ENCODE measurements at regions not wholly inside any gene's neighbourhood (a gene's known extent, or its start where the extent isn't known, plus 50 kb on each side); places are given as distances from the start of the nearest gene placed in this dataset.
A peak's percentile ranks its signal among the peaks of the same experiment; 100 is the strongest.

DNA sequence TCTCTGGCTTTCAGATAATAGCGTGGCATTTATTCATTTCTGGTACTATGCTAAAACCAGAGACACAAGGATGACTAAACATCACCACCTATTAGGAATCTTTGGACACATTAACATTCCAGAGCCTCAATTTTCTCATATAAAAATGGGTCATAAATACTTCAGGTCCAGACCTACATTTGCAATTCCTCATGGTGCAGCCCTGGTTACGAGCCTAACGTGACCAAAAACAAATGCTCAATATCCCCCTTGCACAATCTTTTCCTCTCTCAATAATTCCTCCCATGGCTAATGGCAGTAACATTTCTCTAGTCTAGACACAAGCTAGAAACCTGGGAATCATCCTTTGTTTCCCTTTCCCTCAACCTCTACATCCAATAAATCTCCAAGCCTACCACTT lies 112.8 kb upstream of the NABP1 start:
- H3K36me3 Mint-ChIP-seq (ENCODE audit: low read depth), result no peaks in the 10 kb centered on the region
- no peak overlapping the region for H3K27ac Mint-ChIP-seq
- H3K9me3 Mint-ChIP-seq, result no peaks in the 10 kb centered on the region
- peaks cover 8% of the 10 kb centered on the region for H3K4me1 Mint-ChIP-seq (ENCODE audit: low read depth)
- H3K27me3 Mint-ChIP-seq, result peaks cover 29% of the 10 kb centered on the region
- no peak overlapping the region for H3K4me3 Mint-ChIP-seq

DNA sequence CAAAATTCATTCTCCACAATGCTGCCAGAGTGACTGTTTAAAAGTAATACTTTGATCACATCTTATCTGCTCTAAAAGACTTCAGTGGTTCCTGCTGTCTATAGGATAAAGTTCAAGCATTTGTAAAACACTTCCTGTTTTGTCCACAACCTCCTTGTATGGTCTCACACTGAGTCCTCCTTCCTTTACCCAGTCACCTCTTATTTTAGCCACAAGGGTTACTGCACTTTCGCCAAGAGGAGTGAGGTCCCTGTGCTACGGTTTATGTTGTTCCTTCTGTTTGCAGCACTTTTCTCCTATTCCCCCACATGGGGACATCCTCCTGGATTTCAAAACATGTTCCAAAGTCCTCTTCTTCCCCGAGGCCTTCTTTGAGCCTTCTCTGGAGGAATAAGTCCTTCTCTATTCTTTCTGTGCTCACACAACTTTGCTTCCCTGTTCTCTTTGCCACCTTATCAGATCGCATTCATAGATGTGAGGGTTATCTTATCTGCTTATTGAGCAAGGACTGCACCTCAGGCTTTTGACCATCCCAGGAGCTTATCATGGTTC lies 112.2 kb upstream of the NABP1 start:
- Mint-ChIP-seq H3K4me3 (no peak overlapping the region), H3K36me3 (ENCODE audit: low read depth) (no peaks in the 10 kb centered on the region), H3K4me1 (ENCODE audit: low read depth) (peaks cover 14% of the 10 kb centered on the region), H3K27me3 (peaks cover 34% of the 10 kb centered on the region), H3K9me3 (no peaks in the 10 kb centered on the region), H3K27ac (no peak overlapping the region)

DNA sequence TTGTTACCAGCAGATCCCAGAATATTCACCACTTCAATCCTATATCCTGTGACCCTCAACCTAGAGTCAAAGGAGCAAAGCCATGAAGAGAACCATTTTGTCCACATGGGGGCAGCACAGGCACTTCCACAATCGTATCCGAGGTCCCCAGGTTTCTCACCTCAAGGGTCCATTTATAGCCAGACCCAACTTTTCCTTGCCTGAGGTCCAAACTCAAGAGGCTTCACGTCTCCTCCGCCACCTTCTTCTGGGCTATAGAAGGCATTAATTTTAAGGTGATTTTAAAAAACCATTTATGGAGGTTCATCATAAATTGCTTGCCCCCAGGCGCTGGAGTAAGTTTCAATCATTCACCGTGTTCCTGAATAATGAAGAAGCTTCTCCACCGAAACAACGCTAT lies 111.6 kb upstream of the NABP1 start:
- no peak overlapping the region for H3K4me3 Mint-ChIP-seq
- H3K9me3 Mint-ChIP-seq, result no peaks in the 10 kb centered on the region
- peaks cover 34% of the 10 kb centered on the region for H3K27me3 Mint-ChIP-seq
- no peaks in the 10 kb centered on the region for H3K36me3 Mint-ChIP-seq (ENCODE audit: low read depth)
- peaks cover 21% of the 10 kb centered on the region for H3K4me1 Mint-ChIP-seq (ENCODE audit: low read depth)
- no peak overlapping the region for H3K27ac Mint-ChIP-seq

DNA sequence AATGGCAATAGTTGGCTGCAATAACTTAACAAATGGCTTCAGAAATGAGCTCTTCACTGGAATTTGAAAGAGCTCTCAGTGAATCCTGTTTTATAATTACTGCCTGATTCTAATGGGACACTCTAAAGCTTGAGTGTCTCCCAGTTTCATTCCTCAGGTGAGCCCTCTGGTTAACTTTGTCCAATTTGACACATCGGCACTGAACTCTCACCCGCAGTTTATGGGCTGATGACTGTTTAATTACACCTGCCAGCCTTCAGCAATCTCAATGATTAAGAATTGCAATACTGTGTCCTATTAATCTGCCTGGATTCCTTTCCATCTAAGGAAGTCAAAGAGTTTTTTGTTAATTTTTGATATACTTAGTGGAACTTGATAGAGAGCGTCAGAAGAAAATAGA lies 110.7 kb upstream of the NABP1 start:
- peaks cover 34% of the 10 kb centered on the region for H3K27me3 Mint-ChIP-seq
- H3K4me3 Mint-ChIP-seq, result no peak overlapping the region
- peaks cover 29% of the 10 kb centered on the region for H3K4me1 Mint-ChIP-seq (ENCODE audit: low read depth)

DNA sequence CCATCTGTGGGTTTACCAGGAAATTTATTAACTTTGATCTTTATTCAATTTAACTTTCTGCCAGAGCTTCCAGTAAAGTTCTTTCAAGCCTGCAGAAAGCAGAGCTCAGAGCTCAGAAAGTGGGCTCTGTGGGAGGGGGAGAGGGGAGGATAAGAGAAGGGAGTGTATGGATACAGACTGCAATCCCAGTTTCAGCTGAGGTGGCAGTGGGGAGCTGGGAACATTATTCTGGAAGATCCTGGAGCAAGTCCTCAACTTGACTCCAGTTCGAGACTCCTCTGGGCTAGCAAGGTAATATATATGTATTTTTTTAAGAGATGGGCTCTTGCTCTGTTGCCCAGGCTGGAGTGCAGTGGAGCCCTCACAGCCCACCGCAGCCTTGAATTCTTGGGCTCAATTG lies 108.9 kb upstream of the NABP1 start:
- H3K4me3 Mint-ChIP-seq, result no peak overlapping the region
- H3K4me1 Mint-ChIP-seq (ENCODE audit: low read depth), result peaks cover 47% of the 10 kb centered on the region
- H3K36me3 Mint-ChIP-seq (ENCODE audit: low read depth), result no peaks in the 10 kb centered on the region
- H3K9me3 Mint-ChIP-seq, result no peaks in the 10 kb centered on the region
- H3K27ac Mint-ChIP-seq, result no peak overlapping the region
- peaks cover 28% of the 10 kb centered on the region for H3K27me3 Mint-ChIP-seq

More for the DNA sequence above, 110.7 kb upstream of the NABP1 start:
- no peaks in the 10 kb centered on the region for H3K36me3 Mint-ChIP-seq (ENCODE audit: low read depth)
- no peaks in the 10 kb centered on the region for H3K9me3 Mint-ChIP-seq
- peak overlapping the region; percentile 6 for H3K27ac Mint-ChIP-seq

DNA sequence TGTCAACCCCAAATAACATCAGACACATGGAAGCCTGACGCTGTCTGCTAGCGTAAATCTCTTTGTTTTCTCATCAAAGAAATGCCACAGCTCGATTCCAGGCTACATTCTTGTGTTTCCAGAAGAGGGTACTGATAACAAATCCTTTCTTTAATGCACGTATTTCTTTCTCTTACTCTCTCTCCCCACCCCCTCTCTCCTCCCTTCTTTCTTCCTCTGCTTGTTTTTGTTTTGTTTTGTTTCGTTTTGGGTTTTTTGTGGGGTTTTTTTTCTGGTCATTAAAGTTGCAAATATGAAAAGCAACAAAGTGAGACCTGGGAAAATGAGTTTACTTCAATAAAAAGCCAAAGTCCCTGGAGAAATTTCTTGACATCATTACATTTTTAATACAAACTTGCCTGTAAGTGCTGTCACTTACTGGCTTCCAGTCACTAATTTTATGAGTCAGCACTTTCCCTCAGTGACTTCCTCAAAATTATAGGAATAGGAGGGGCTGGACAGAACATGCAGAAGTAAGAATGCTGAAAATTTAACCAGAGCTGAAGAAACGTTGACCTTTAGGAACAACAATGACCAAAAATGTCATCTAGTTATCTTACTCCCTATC lies 106.7 kb upstream of the NABP1 start:
- Mint-ChIP-seq H3K9me3 (no peaks in the 10 kb centered on the region), H3K4me1 (ENCODE audit: low read depth) (peaks cover 44% of the 10 kb centered on the region), H3K36me3 (ENCODE audit: low read depth) (no peaks in the 10 kb centered on the region), H3K27ac (peak overlapping the region; percentile 83), H3K27me3 (peaks cover 19% of the 10 kb centered on the region), H3K4me3 (peak overlapping the region; percentile 72)

DNA sequence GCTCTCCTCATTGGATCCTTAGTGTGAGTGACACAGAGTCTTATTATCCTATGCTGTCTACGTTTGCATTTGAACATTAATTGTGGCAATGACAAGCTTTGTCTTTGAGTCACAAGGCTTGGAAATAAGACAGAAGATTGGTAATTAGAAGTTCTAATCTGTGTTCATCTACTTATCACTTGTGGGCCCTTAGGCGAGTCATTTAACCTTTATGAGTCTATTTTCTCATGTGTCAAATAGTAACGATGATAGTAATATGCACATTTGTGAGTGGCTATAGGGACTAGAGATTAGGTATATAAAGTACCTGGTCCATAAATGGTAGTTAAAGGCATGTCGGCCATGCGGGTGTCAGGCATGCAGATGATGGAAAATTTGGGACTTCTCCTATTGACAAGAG lies 105.6 kb upstream of the NABP1 start:
- no peak overlapping the region for H3K4me3 Mint-ChIP-seq
- H3K27me3 Mint-ChIP-seq, result peaks cover 17% of the 10 kb centered on the region
- peaks cover 44% of the 10 kb centered on the region for H3K4me1 Mint-ChIP-seq (ENCODE audit: low read depth)
- H3K27ac Mint-ChIP-seq, result peak overlapping the region; percentile 69
- no peaks in the 10 kb centered on the region for H3K9me3 Mint-ChIP-seq
- no peaks in the 10 kb centered on the region for H3K36me3 Mint-ChIP-seq (ENCODE audit: low read depth)

DNA sequence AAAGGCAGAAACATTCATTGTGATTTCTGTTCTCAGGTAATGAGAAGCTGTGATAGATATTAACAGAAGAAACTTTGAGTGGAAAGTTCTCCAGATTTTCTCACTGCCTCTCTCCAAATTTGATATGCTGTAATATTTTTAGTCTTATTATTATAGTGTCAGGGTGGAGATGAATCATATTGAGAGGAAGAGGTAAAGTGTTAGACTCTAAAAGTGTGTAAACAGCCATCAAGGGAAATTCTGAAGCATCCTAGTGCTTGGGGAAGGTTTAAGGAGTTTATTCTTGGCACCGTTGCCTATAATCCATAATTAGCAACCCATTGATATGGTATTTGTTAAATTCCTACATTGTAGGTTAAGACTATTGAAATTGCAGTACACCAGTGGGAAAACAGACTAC lies 104.7 kb upstream of the NABP1 start:
- Mint-ChIP-seq H3K4me3 (no peak overlapping the region), H3K4me1 (ENCODE audit: low read depth) (peaks cover 44% of the 10 kb centered on the region), H3K27ac (peak overlapping the region; percentile 69), H3K36me3 (ENCODE audit: low read depth) (no peaks in the 10 kb centered on the region), H3K9me3 (no peaks in the 10 kb centered on the region), H3K27me3 (peaks cover 12% of the 10 kb centered on the region)

DNA sequence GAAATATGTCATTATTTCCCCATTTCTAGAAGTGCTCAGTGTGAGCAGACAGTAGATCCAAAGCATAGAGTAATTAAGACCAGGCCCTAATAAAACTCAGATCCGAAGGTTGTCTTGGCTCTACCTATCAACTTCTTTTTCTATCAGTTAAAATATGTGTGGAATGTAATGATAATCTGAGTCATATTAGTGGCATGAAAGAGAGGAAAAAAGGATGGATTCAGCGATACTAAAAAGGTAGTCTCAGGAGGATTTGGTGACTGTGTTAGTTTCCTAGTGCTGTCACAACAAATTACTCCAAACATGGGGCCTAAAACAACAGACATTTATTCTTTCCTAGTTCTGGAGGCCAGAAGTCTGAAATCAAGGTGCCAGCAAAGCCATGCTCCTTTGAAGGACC lies 103.7 kb upstream of the NABP1 start:
- H3K27me3 Mint-ChIP-seq, result peaks cover 5% of the 10 kb centered on the region
- H3K36me3 Mint-ChIP-seq (ENCODE audit: low read depth), result no peaks in the 10 kb centered on the region
- no peak overlapping the region for H3K4me3 Mint-ChIP-seq
- H3K27ac Mint-ChIP-seq, result peak overlapping the region; percentile 80
- peaks cover 44% of the 10 kb centered on the region for H3K4me1 Mint-ChIP-seq (ENCODE audit: low read depth)
- H3K9me3 Mint-ChIP-seq, result no peaks in the 10 kb centered on the region

DNA sequence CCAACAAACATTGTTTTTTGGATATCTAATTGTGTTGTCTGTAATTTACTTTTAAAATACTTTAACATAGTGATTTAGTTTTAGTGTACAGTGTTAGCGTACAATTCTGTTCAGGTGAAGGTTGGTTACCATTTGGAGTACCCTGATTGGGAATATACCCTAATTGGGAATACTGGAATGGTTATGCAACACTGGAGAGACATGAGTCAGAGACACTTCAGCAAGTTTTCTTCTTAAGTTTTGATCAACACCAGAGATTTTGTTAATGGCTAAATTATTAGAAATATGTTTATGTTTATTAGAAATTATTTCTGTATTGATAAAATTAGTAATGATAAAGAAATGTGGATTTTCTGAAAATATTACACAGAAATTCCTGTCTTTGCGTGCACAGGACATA lies 100.3 kb upstream of the NABP1 start:
- Mint-ChIP-seq H3K27ac (no peak overlapping the region), H3K4me3 (no peak overlapping the region), H3K36me3 (ENCODE audit: low read depth) (no peaks in the 10 kb centered on the region), H3K4me1 (ENCODE audit: low read depth) (peaks cover 18% of the 10 kb centered on the region), H3K9me3 (no peaks in the 10 kb centered on the region), H3K27me3 (no peaks in the 10 kb centered on the region)

DNA sequence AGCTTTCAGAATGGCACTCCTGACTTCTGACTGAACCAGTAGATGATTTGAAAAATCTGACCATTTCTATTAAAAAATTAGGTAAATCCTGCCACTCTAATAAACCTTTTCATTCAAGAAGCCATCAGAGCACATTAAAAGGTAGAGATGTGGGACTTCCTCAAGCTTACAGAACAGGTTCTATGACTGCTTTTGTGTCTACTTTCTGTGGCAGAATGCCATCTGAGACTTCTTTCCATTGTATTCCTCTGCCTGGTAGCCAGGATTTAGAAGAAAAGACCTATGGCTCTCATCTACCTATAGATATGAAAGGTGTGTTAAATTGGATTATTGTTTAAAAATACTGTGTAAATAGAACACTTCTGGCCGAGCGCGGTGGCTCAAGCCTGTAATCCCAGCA lies 99.9 kb upstream of the NABP1 start:
- Mint-ChIP-seq H3K27me3 (no peaks in the 10 kb centered on the region), H3K4me1 (ENCODE audit: low read depth) (peaks cover 14% of the 10 kb centered on the region), H3K36me3 (ENCODE audit: low read depth) (no peaks in the 10 kb centered on the region), H3K4me3 (no peak overlapping the region), H3K27ac (no peak overlapping the region), H3K9me3 (no peaks in the 10 kb centered on the region)

DNA sequence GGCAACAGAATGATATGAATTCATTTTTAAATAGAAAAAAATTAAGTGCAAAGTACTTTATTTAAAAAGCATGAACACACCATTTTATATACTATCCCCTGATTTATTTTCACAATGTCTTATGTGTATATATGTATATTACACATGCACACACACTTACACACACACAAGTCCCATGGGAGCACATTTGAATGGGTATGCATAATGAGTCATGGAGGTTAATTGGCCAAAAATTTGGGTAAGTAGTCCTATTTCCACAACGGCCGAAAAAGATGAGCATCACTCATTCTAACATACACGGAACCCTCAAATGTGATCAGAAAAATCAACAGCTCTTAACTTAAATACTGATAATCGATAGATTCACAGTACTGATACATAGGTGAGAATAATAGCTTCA lies 97.4 kb upstream of the NABP1 start:
- no peaks in the 10 kb centered on the region for H3K36me3 Mint-ChIP-seq (ENCODE audit: low read depth)
- H3K27me3 Mint-ChIP-seq, result no peaks in the 10 kb centered on the region
- no peaks in the 10 kb centered on the region for H3K9me3 Mint-ChIP-seq
- no peak overlapping the region for H3K27ac Mint-ChIP-seq
- H3K4me1 Mint-ChIP-seq (ENCODE audit: low read depth), result no peaks in the 10 kb centered on the region
- H3K4me3 Mint-ChIP-seq, result no peak overlapping the region

DNA sequence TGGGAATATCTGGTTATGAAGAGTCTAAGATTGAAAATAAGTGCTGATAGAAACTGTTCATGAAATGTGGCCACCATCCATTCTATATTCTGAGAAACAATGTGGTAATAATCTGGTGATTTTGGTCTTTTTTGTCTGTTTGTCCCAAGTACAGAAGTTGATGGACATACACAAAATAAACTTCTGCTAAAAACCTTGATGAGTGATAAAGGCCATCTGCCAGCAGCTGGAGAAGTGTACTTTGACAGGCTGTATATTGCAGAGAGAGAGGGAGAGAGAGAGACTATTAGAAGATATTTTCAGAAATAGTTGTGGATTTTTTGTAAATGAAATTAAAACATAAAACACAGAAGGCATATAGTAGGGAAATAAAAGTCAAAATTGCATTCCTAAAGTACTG lies 96.9 kb upstream of the NABP1 start:
- Mint-ChIP-seq H3K36me3 (ENCODE audit: low read depth) (no peaks in the 10 kb centered on the region), H3K9me3 (no peaks in the 10 kb centered on the region), H3K4me3 (no peak overlapping the region), H3K27ac (no peak overlapping the region), H3K4me1 (ENCODE audit: low read depth) (no peaks in the 10 kb centered on the region), H3K27me3 (no peaks in the 10 kb centered on the region)

DNA sequence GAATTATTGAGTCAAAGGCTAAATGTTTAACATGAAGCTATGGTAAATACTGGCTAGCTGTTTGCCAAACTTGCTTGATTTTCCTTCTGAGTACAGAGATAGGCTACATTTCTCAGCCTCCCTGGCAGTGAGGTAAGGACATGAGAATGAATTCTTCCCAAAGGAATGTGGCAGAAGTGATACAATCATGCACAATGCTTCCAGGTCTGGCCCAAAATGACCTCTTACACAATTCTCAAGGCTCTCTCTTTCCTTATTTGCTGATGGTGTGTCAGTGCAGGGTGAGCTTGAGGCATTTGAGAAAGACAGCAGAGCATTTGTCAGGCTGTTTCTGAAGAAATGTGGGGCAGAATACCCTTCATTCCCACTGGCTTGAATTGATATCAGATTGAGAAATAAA lies 95.6 kb upstream of the NABP1 start:
- no peaks in the 10 kb centered on the region for H3K27me3 Mint-ChIP-seq
- H3K36me3 Mint-ChIP-seq (ENCODE audit: low read depth), result no peaks in the 10 kb centered on the region
- H3K9me3 Mint-ChIP-seq, result no peaks in the 10 kb centered on the region
- H3K4me3 Mint-ChIP-seq, result no peak overlapping the region
- no peaks in the 10 kb centered on the region for H3K4me1 Mint-ChIP-seq (ENCODE audit: low read depth)
- no peak overlapping the region for H3K27ac Mint-ChIP-seq

DNA sequence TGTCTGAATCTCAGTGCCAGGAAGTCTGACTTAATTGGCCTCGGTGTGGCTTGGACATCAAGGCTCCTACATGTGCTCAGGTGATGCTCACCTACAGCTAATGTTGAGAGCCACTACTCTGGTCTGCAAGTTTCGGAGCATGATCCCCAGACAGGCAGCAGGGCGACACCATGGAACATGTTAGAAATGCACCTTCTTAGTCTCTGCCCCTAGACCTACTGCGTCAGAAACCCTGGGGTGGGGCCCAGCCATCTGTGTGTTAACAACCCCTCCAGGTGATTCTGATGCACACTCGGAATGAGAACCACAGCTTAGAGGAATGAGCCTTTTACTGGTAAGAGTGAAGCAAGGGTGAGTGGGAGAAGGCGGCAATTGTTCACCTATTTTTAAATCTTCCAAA lies 86.9 kb upstream of the NABP1 start:
- Mint-ChIP-seq H3K4me1 (ENCODE audit: low read depth) (no peaks in the 10 kb centered on the region), H3K4me3 (no peak overlapping the region), H3K27ac (no peak overlapping the region), H3K36me3 (ENCODE audit: low read depth) (no peaks in the 10 kb centered on the region), H3K27me3 (no peaks in the 10 kb centered on the region), H3K9me3 (no peaks in the 10 kb centered on the region)

DNA sequence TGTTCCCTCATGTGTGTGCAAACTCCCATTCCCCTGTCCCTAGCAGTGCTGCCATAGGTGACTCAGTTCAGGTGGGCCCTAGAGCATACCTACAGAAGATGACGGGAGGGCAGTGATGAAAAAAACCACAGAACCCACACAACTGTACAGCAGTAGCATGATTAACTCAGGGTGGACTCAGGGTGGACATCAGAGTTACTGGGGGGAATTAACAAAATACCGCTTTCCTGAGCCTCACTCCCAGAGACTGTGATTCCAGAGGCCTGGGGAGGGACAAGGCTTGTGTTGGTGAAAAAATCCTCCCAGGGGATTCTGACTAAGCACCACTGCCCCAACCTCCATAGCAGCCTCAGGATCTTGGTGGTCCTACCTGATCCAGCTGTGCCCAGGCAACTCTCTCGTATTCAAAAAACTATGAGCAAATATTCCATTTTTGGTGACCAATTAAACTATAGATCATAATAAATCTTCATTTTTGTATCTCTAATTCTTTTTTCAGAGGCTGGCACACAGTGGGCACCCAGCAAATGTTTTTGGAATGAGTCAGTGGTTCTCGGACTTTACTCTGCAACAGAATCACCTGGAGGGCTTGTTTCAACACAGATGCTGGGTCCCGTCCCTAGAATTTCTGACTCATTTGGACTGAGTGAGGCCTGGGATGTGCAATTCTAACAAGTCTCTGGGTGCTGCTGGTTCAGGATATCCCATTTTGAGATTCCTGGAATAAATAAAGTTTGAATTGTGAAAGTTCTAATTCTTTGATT lies 84.1 kb upstream of the NABP1 start:
- no peaks in the 10 kb centered on the region for H3K27me3 Mint-ChIP-seq
- no peaks in the 10 kb centered on the region for H3K36me3 Mint-ChIP-seq (ENCODE audit: low read depth)
- H3K4me3 Mint-ChIP-seq, result no peak overlapping the region
- no peaks in the 10 kb centered on the region for H3K9me3 Mint-ChIP-seq
- H3K27ac Mint-ChIP-seq, result no peak overlapping the region
- H3K4me1 Mint-ChIP-seq (ENCODE audit: low read depth), result no peaks in the 10 kb centered on the region
